ENCODE measurements at regions not wholly inside any gene's neighbourhood (a gene's known extent, or its start where the extent isn't known, plus 50 kb on each side); places are given as distances from the start of the nearest gene placed in this dataset.
"Not testable (repeated sequence)": the region's sequence is repeated elsewhere in the genome, so short reads cannot be mapped to it uniquely, and the experiment has no call there.

DNA sequence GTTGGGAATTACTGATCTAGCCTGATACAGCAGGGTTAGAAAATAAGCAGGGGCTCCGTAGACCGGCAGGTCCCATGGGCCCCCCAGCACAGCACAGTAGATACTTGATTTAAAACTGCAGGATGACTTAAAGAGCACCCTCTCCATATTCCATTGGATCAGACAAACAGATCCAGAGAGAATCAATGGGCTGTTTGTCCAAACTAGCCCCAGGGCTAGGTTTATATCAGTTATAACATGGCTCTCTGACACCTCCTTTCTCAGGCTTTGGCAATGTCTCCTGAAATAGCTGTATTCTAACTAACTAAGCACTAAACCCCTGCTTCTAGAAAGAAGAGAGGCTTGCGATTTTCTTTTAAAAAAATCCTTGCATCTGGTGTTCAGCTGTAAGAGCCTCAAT, 100.4 kb upstream of the GALNT18 start:
- no peak overlapping the region for H3K27ac Mint-ChIP-seq
- Histone ChIP-seq H3K4me1 (ENCODE audit: control insufficient read depth, insufficient read depth, low read length) (no peaks in the 10 kb centered on the region), H3K27ac (ENCODE audit: low read length) (no peak overlapping the region), H3K4me3 (ENCODE audit: low read length) (no peak overlapping the region), H3K9me3 (ENCODE audit: control insufficient read depth, insufficient read depth, low read length) (no peaks in the 10 kb centered on the region), H3K27me3 (ENCODE audit: control insufficient read depth, insufficient read depth, low read length) (no peaks in the 10 kb centered on the region), H3K36me3 (ENCODE audit: control insufficient read depth, insufficient read depth, low read length) (no peaks in the 10 kb centered on the region)
- H3K4me3 Mint-ChIP-seq = no peak overlapping the region
- ATAC-seq (no peak), DNase-seq (no peak)
- TF ChIP-seq, protein P1, sequence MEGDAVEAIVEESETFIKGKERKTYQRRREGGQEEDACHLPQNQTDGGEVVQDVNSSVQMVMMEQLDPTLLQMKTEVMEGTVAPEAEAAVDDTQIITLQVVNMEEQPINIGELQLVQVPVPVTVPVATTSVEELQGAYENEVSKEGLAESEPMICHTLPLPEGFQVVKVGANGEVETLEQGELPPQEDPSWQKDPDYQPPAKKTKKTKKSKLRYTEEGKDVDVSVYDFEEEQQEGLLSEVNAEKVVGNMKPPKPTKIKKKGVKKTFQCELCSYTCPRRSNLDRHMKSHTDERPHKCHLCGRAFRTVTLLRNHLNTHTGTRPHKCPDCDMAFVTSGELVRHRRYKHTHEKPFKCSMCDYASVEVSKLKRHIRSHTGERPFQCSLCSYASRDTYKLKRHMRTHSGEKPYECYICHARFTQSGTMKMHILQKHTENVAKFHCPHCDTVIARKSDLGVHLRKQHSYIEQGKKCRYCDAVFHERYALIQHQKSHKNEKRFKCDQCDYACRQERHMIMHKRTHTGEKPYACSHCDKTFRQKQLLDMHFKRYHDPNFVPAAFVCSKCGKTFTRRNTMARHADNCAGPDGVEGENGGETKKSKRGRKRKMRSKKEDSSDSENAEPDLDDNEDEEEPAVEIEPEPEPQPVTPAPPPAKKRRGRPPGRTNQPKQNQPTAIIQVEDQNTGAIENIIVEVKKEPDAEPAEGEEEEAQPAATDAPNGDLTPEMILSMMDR (IDR thresholded peaks at IDR 0.05) = no peak
- no peaks in the 10 kb centered on the region for H3K36me3 Mint-ChIP-seq
- no peaks in the 10 kb centered on the region for H3K4me1 Mint-ChIP-seq
- 95% methylated on average over 3 of the region's 3 CpGs for WGBS (ENCODE audit: insufficient coverage)
- H3K27me3 Mint-ChIP-seq (ENCODE audit: low read depth in 2 of 2) = peaks cover 25 to 32% of the 10 kb centered on the region in 2 donors
- H3K9me3 Mint-ChIP-seq = no peaks in the 10 kb centered on the region
- intact Hi-C loops (cut with micrococcal nuclease) = no loop called here

DNA sequence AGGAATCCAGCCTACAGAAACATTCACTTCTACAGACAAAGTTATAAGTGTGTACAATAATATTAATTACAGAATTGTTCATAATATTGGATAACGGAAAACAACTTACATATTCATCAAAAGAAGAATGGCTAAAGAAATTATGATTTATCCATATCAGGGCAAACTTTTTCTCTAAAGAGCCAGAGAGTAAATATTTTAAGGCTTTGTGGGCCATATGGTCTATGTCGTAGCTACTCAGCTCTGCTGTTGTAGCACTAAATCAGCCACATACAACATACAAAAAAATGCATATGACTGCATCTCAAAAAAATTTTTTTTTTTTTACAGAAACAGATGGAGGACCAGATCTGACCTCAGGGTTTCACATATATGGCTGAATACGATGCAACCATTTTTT, 96.7 kb upstream of the GALNT18 start:
- intact Hi-C loops (cut with micrococcal nuclease) = no loop called here
- H3K4me1 ChIP-seq (ENCODE audit: control insufficient read depth, insufficient read depth, low read length) = no peaks in the 10 kb centered on the region
- peaks cover 2 to 7% of the 10 kb centered on the region in 2 donors for H3K9me3 Mint-ChIP-seq
- WGBS (ENCODE audit: insufficient coverage) = 86% methylated on average over 1 of the region's 3 CpGs
- peaks cover 28 to 42% of the 10 kb centered on the region in 2 donors for H3K27me3 Mint-ChIP-seq (ENCODE audit: low read depth in 2 of 2)
- no peak for DNase-seq
- H3K9me3 ChIP-seq (ENCODE audit: control insufficient read depth, insufficient read depth, low read length) = no peaks in the 10 kb centered on the region
- no peaks in the 10 kb centered on the region for H3K36me3 ChIP-seq (ENCODE audit: control insufficient read depth, insufficient read depth, low read length)
- H3K27ac ChIP-seq (ENCODE audit: low read length) = no peak overlapping the region
- H3K27me3 ChIP-seq (ENCODE audit: control insufficient read depth, insufficient read depth, low read length) = no peaks in the 10 kb centered on the region
- no peak for ATAC-seq
- no peaks in the 10 kb centered on the region for H3K4me1 Mint-ChIP-seq
- H3K27ac Mint-ChIP-seq = no peak overlapping the region
- TF ChIP-seq, protein P1 (IDR thresholded peaks at IDR 0.05) = no peak
- H3K4me3 Mint-ChIP-seq = no peak overlapping the region
- no peaks in the 10 kb centered on the region for H3K36me3 Mint-ChIP-seq
- H3K4me3 ChIP-seq (ENCODE audit: low read length) = no peak overlapping the region

DNA sequence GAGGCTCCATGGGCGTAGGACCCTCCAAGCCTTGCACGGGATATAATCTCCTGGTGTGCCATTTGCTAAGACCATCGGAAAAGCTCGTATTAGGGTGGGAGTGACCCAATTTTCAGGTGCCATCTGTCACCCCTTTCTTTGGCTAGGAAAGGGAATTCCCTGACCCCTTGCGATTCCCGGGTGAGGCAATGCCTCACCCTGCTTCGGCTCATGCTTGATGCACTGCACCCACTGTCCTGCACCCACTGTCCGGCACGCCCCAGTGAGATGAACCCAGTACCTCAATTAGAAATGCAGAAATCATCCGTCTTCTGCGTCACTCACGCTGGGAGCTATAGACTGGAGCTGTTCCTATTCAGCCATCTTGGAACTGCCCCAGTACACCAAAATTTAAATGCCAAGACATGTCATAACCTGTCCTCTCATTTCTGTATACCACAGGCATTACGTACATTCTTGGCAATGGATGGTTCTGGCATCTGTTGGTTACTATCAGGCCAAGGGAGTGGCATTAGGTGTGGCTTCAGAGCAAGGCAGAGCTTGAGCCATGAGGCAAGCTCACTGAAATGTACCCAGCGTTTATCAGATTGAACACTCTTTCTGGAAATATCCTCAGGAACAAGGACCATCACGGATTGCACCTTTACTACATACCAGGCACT, 95.4 kb upstream of the GALNT18 start:
- Histone ChIP-seq H3K27ac (ENCODE audit: low read length) (no peak overlapping the region), H3K36me3 (ENCODE audit: control insufficient read depth, insufficient read depth, low read length) (no peaks in the 10 kb centered on the region), H3K4me3 (ENCODE audit: low read length) (no peak overlapping the region), H3K9me3 (ENCODE audit: control insufficient read depth, insufficient read depth, low read length) (no peaks in the 10 kb centered on the region), H3K4me1 (ENCODE audit: control insufficient read depth, insufficient read depth, low read length) (no peaks in the 10 kb centered on the region), H3K27me3 (ENCODE audit: control insufficient read depth, insufficient read depth, low read length) (no peaks in the 10 kb centered on the region)
- no peaks in the 10 kb centered on the region for H3K4me1 Mint-ChIP-seq
- DNase-seq = no peak
- 96% methylated on average over 15 of the region's 15 CpGs for WGBS (ENCODE audit: insufficient coverage)
- H3K27ac Mint-ChIP-seq = no peak overlapping the region
- ATAC-seq = no peak
- TF ChIP-seq, protein P1 (IDR thresholded peaks at IDR 0.05) = no peak
- H3K4me3 Mint-ChIP-seq = no peak overlapping the region
- H3K36me3 Mint-ChIP-seq = no peaks in the 10 kb centered on the region
- intact Hi-C loops (cut with micrococcal nuclease) = no loop called here
- peaks cover 2 to 7% of the 10 kb centered on the region in 2 donors for H3K9me3 Mint-ChIP-seq
- H3K27me3 Mint-ChIP-seq (ENCODE audit: low read depth in 2 of 2) = peaks cover 24 to 33% of the 10 kb centered on the region in 2 donors

DNA sequence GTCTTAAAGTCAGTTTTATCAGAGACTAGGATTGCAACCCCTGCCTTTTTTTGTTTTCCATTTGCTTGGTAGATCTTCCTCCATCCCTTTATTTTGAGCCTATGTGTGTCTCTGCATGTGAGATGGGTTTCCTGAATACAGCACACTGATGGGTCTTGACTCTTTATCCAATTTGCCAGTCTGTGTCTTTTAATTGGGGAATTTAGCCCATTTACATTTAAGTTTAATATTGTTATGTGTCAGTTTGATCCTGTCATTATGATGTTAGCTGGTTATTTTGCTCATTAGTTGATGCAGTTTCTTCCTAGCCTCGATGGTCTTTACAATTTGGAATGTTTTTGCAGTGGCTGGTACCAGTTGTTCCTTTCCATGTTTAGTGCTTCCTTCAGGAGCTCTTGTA, 93.3 kb upstream of the GALNT18 start:
- 75% methylated on average over 1 of the region's 1 CpG for WGBS (ENCODE audit: insufficient coverage)
- H3K27ac Mint-ChIP-seq; H3K4me1 ChIP-seq (ENCODE audit: control insufficient read depth, insufficient read depth, low read length): not testable (repeated sequence)

More for the DNA sequence above, 93.3 kb upstream of the GALNT18 start:
- H3K27me3 ChIP-seq (ENCODE audit: control insufficient read depth, insufficient read depth, low read length); H3K36me3 Mint-ChIP-seq; H3K4me3 Mint-ChIP-seq; H3K27ac ChIP-seq (ENCODE audit: low read length); H3K9me3 Mint-ChIP-seq; ATAC-seq; H3K9me3 ChIP-seq (ENCODE audit: control insufficient read depth, insufficient read depth, low read length); H3K36me3 ChIP-seq (ENCODE audit: control insufficient read depth, insufficient read depth, low read length); intact Hi-C loops (cut with micrococcal nuclease); H3K4me1 Mint-ChIP-seq; DNase-seq; H3K4me3 ChIP-seq (ENCODE audit: low read length): not testable (repeated sequence)
- H3K27me3 Mint-ChIP-seq (ENCODE audit: low read depth in 2 of 2) = peaks cover 17 to 32% of the 10 kb centered on the region in 2 donors

Data from natural killer cell (primary cell).